Prostate gland (tissue), 2 donors: ENCODE measurements at regions not wholly inside any gene's neighbourhood (a gene's known extent, or its start where the extent isn't known, plus 50 kb on each side); places are given as distances from the start of the nearest gene placed in this dataset.

Experiments
- DNase-seq: peaks from one replicate; pipeline ENCODE4 v3.0.0-alpha.2; 2019; ENCODE audit warnings: low spot score
- H3K27ac ChIP-seq, 2 donors: fragments of 200-600 bp; sonication (generic); 2 replicates each; pipeline ENCODE4 v1.5.1; 2017 to 2019
- H3K27me3 ChIP-seq: fragments of 200-600 bp; sonication (generic); replicated peaks from 2 replicates; pipeline ENCODE4 v1.5.1; 2019; ENCODE audit not compliant: insufficient read depth
- H3K36me3 ChIP-seq, 2 donors: fragments of 200-600 bp; sonication (generic); 1 replicate in 1 of 2; 2 replicates in 1 of 2; pipeline versions ENCODE4 v1.5.1 to v1.8.1; 2017 to 2019
- H3K4me1 ChIP-seq: fragments of 200-600 bp; sonication (generic); replicated peaks from 2 replicates; pipeline ENCODE4 v1.5.1; 2019
- H3K4me3 ChIP-seq, 2 donors: fragments of 200-600 bp; sonication (generic); 2 replicates each; pipeline ENCODE4 v1.5.1; 2017 to 2019
- H3K9me3 ChIP-seq: fragments of 200-600 bp; sonication (generic); 2 replicates; pipeline ENCODE4 v1.5.1; 2017
- POLR2A ChIP-seq: fragments of 450-650 bp; IDR thresholded peaks from one replicate; pipeline ENCODE4 v1.6.1; 2016; ENCODE audit warnings: antibody characterized with exemption, mild to moderate bottlenecking
- POLR2AphosphoS5 ChIP-seq: sonication (generic); formaldehyde crosslinking; IDR thresholded peaks from one replicate; pipeline ENCODE4 v1.6.1; 2017; ENCODE audit warnings: antibody characterized with exemption
- WGBS: methylation state at CpG from one replicate; pipeline ENCODE4 v1.1.5; 2018; 5-methylcytosine and 5-hydroxymethylcytosine counted together
- intact Hi-C: fragments of 100-400 bp; cut with DNase I; formaldehyde crosslinking; loops from one replicate; pipeline ENCODE4 v1.14.2; 2022
- TF ChIP-seq, protein P1 (sequence below), 4 experiments: fragments of 200-600 bp in 2 of 4; fragments of 450-650 bp in 2 of 4; sonication (generic) in 2 of 4; IDR thresholded peaks; 1 replicate in 3 of 4; 2 replicates in 1 of 4; pipeline ENCODE4 v1.5.1; 2016 to 2019; ENCODE audit warnings: antibody characterized with exemption in 4 of 4, mild to moderate bottlenecking in 2 of 4, moderate library complexity in 2 of 4

DNA sequence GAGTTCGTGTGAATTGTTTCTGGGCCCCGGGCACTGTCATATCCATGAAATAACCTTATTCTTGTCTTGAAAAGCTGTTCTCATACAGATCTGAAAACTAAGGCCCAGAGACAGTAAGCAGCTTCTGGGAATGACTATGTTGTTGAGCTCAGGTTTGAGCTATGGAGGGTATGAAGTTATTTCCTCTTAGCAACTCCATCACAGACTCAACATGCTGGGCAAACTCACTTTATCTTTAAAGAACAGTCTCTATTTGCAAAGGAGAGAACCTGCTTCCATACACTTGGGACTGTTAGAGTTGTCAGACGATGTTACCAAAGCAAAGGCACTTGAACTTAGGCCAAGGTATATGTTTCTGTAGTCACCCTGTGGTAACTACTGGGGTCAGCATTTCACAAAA is 90.0 kb downstream of the GPR88 start:
- Histone ChIP-seq H3K4me3 (no peak overlapping the region), H3K27ac (no peak overlapping the region), H3K9me3 (no peaks in the 10 kb centered on the region), H3K36me3 (no peaks in the 10 kb centered on the region), H3K4me1 (no peaks in the 10 kb centered on the region), H3K27me3 (no peaks in the 10 kb centered on the region)
- intact Hi-C loops = no loop called here
- WGBS = 89% methylated on average over 3 of the region's 3 CpGs
- TF ChIP-seq POLR2A (no peak), POLR2AphosphoS5 (no peak)
- TF ChIP-seq, protein P1, sequence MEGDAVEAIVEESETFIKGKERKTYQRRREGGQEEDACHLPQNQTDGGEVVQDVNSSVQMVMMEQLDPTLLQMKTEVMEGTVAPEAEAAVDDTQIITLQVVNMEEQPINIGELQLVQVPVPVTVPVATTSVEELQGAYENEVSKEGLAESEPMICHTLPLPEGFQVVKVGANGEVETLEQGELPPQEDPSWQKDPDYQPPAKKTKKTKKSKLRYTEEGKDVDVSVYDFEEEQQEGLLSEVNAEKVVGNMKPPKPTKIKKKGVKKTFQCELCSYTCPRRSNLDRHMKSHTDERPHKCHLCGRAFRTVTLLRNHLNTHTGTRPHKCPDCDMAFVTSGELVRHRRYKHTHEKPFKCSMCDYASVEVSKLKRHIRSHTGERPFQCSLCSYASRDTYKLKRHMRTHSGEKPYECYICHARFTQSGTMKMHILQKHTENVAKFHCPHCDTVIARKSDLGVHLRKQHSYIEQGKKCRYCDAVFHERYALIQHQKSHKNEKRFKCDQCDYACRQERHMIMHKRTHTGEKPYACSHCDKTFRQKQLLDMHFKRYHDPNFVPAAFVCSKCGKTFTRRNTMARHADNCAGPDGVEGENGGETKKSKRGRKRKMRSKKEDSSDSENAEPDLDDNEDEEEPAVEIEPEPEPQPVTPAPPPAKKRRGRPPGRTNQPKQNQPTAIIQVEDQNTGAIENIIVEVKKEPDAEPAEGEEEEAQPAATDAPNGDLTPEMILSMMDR (IDR thresholded peaks at IDR 0.05) = no peak
- DNase-seq = no peak

DNA sequence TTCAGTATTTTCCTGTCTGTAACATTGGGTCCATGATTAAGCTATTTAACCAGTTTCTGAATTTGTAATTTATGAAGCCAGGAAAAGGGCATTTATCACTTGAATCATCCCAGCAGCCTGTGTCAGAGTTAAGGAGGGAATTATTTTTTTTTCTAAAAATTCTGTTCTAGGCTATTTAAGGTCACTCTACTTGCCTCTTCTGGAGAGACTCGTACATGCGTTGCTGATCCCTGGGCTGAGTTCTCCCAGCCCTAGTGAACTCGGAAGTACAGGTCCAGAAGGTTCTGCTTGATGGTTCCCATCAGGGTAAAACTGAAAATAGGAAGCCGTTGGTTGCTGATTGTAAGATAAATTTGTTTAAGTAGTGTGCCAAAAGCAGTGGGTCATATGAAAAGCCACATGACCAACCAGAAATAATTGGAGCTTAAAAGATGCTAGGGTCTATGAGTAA is 90.7 kb downstream of the GPR88 start:
- Histone ChIP-seq H3K27me3 (no peaks in the 10 kb centered on the region), H3K36me3 (no peaks in the 10 kb centered on the region), H3K4me1 (no peaks in the 10 kb centered on the region), H3K27ac (no peak overlapping the region), H3K9me3 (no peaks in the 10 kb centered on the region), H3K4me3 (no peak overlapping the region)
- TF ChIP-seq POLR2A (no peak), POLR2AphosphoS5 (no peak)
- TF ChIP-seq, protein P1 (IDR thresholded peaks at IDR 0.05) = no peak
- intact Hi-C loops = no loop called here
- no peak for DNase-seq
- 63% methylated on average over 4 of the region's 4 CpGs for WGBS

DNA sequence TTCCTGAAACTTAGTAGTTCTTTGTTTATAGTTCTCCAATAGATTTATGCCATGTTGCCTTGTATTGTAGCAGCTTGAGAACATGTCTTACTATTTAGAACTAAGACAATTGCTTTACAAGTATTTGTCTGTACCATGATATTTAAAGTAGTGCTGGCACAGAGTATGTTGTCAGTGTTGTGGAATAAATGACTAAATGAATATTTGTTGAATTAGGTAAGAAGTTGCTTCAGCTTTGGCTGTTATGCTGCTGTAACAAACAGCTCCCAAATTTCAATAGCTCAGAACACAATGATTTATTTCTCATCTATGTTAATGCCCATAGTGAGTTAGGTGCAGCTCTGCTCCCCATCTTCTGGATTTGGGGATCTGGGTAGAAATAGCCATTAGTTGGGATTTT is 90.2 kb upstream of the VCAM1 start:
- Histone ChIP-seq H3K36me3 (no peaks in the 10 kb centered on the region), H3K27me3 (no peaks in the 10 kb centered on the region), H3K27ac (no peak overlapping the region), H3K4me1 (no peaks in the 10 kb centered on the region), H3K9me3 (no peaks in the 10 kb centered on the region), H3K4me3 (no peak overlapping the region)
- intact Hi-C loops = no loop called here
- no peak for DNase-seq
- TF ChIP-seq POLR2A (no peak), POLR2AphosphoS5 (no peak)
- TF ChIP-seq, protein P1 (IDR thresholded peaks at IDR 0.05) = no peak

DNA sequence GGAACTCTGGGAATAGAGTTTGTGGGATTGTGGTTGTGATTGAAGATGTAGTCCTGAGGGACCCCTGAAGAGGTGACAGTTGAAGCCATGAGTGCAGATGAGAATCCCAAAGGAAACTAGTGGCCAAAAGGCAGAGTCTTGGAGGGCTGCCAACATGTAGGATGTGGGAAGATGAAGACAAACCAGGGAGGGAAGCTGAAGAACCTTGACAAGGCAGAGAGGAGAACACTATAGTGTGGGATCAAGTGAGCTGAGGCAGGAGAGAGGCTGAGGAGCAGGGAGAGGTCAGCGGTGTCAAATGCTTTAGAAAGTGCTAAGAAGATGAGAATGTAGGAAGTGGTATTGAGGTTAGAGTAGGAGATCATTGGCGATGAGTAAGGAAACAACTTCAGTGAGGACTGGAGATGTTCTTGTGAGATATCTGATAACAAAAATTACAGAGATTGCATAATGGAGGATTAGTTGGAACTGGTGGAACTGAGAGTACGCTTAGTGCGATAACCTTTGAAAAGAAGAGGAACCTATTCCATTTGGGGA is 88.5 kb upstream of the VCAM1 start:
- Histone ChIP-seq H3K27ac (no peak overlapping the region), H3K4me3 (no peak overlapping the region), H3K4me1 (no peaks in the 10 kb centered on the region), H3K9me3 (no peaks in the 10 kb centered on the region), H3K27me3 (no peaks in the 10 kb centered on the region), H3K36me3 (no peaks in the 10 kb centered on the region)
- no peak for DNase-seq
- intact Hi-C loops = no loop called here
- 72% methylated on average over 4 of the region's 4 CpGs for WGBS
- TF ChIP-seq, protein P1 (IDR thresholded peaks at IDR 0.05) = no peak
- TF ChIP-seq POLR2A (no peak), POLR2AphosphoS5 (no peak)

DNA sequence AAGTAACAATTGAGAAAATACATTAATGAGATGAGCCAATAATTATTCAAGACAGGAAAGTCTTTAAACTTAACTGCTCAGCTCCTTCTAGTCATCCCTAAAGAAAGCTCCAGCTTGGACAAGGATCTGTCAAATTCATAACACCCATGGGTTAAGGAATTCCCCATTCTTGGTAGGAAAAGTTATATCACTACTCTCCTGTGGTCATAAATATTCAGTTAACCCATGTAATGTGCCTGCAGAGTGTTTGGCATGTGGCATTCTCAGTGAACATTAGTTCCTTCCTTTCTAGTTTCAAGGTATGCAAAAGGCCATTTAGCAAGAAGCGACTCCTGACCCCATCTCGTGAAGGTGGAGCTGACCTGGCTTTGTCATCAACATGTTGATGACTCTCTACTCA is 76.7 kb upstream of the VCAM1 start:
- Histone ChIP-seq H3K4me3 (no peak overlapping the region), H3K27ac (no peak overlapping the region), H3K36me3 (no peaks in the 10 kb centered on the region), H3K4me1 (no peaks in the 10 kb centered on the region), H3K27me3 (no peaks in the 10 kb centered on the region), H3K9me3 (no peaks in the 10 kb centered on the region)
- WGBS = 85% methylated on average over 2 of the region's 2 CpGs
- DNase-seq = no peak
- no peak for TF ChIP-seq POLR2A
- TF ChIP-seq, protein P1 (IDR thresholded peaks at IDR 0.05) = no peak
- TF ChIP-seq POLR2AphosphoS5 = no peak
- intact Hi-C loops = no loop called here
